ENCODE measurements at regions not wholly inside any gene's neighbourhood (a gene's known extent, or its start where the extent isn't known, plus 50 kb on each side); places are given as distances from the start of the nearest gene placed in this dataset.

GRCh38 chr13:82720986-82721385 is 1161.3 kb downstream of the SLITRK1 start:
- intact Hi-C loops (cut with micrococcal nuclease): no loop called here
- TF ChIP-seq CTCF (IDR thresholded peaks at IDR 0.05): no peak
- ChIA-PET POLR2A (no interaction called here), CTCF (no interaction called here)
- H3K27me3 Mint-ChIP-seq: no peaks in the 10 kb centered on the region
- H3K4me1 Mint-ChIP-seq: no peaks in the 10 kb centered on the region
- no peak overlapping the region for H3K27ac Mint-ChIP-seq
- DNase-seq (no peak), ATAC-seq (ENCODE audit: low read depth) (no peak)
- no peaks in the 10 kb centered on the region for H3K36me3 Mint-ChIP-seq (ENCODE audit: low read depth)
- H3K9me3 Mint-ChIP-seq: peaks cover 6% of the 10 kb centered on the region
- no peak overlapping the region for H3K4me3 Mint-ChIP-seq

DNA sequence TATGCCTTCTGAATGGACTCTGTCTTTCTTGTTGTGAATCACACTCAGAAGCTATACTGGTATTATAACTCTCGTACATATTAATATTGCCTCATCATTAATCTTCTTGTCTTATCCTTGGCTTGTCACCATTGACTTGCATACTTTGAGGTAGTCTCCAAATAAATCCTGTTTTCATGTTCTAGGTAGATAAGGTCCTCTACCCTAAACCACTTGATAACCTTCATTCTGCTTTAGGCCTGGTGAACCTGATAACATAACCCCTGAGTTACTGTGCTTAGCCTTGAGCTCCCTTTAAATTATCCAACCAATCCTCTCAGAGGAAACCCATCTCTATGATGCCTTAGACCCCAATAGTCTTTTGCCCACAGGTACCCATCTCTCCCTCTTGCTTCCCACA is 1162.3 kb downstream of the SLITRK1 start:
- POLR2A ChIA-PET: no interaction called here
- H3K4me3 Mint-ChIP-seq: no peak overlapping the region
- CTCF ChIA-PET: no interaction called here

DNA sequence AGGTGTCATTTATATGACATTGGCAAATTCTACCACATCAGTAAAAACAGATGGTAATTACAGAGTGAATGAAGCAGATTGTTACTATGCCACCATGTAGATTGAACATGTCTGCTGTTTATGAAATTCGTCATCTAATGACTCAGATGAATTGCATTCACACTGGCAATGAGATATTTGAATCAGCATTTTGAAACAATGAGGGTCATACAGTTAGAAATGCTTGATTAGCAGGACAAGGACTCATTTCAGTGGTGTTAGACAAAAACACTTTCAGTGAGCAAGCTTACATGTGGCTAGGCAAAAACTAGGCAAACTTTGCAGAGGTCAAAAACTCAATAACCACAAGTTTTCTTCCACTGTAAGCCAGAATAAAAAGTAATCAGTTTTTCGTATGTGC is 1165.0 kb downstream of the SLITRK1 start:
- no peak for DNase-seq
- no peak for TF ChIP-seq CTCF (IDR thresholded peaks at IDR 0.05)
- H3K4me1 Mint-ChIP-seq: no peaks in the 10 kb centered on the region
- CTCF ChIA-PET: no interaction called here
- no peaks in the 10 kb centered on the region for H3K27me3 Mint-ChIP-seq
- no peak for ATAC-seq (ENCODE audit: low read depth)
- no peaks in the 10 kb centered on the region for H3K36me3 Mint-ChIP-seq (ENCODE audit: low read depth)
- H3K27ac Mint-ChIP-seq: no peak overlapping the region
- intact Hi-C loops (cut with micrococcal nuclease): no loop called here
- H3K4me3 Mint-ChIP-seq: no peak overlapping the region
- POLR2A ChIA-PET: no interaction called here
- no peaks in the 10 kb centered on the region for H3K9me3 Mint-ChIP-seq

More for the DNA sequence above, 1162.3 kb downstream of the SLITRK1 start:
- no peak for TF ChIP-seq CTCF (IDR thresholded peaks at IDR 0.05)
- Mint-ChIP-seq H3K9me3 (peaks cover 5% of the 10 kb centered on the region), H3K27me3 (no peaks in the 10 kb centered on the region), H3K4me1 (no peaks in the 10 kb centered on the region), H3K36me3 (ENCODE audit: low read depth) (no peaks in the 10 kb centered on the region), H3K27ac (no peak overlapping the region)
- ATAC-seq (ENCODE audit: low read depth): no peak
- no peak for DNase-seq
- intact Hi-C loops (cut with micrococcal nuclease): no loop called here

- ATAC-seq (ENCODE audit: low read depth) (no peak), DNase-seq (no peak)
- H3K4me1 Mint-ChIP-seq: no peaks in the 10 kb centered on the region
- peaks cover 5% of the 10 kb centered on the region for H3K9me3 Mint-ChIP-seq
- no peak overlapping the region for H3K4me3 Mint-ChIP-seq
- intact Hi-C loops (cut with micrococcal nuclease): no loop called here
- no peak overlapping the region for H3K27ac Mint-ChIP-seq
- H3K27me3 Mint-ChIP-seq: no peaks in the 10 kb centered on the region
- H3K36me3 Mint-ChIP-seq (ENCODE audit: low read depth): no peaks in the 10 kb centered on the region
- ChIA-PET POLR2A (no interaction called here), CTCF (no interaction called here)
- TF ChIP-seq CTCF (IDR thresholded peaks at IDR 0.05): no peak
These were observed 1168.4 kb downstream of the SLITRK1 start for GRCh38 chr13:82713687-82714405.

GRCh38 chr13:82702513-82702912 is 1179.8 kb downstream of the SLITRK1 start:
- POLR2A ChIA-PET: no interaction called here
- CTCF ChIA-PET: no interaction called here

More at GRCh38 chr13:82702513-82702912, 1179.8 kb downstream of the SLITRK1 start:
- TF ChIP-seq CTCF (IDR thresholded peaks at IDR 0.05): no peak
- Mint-ChIP-seq H3K4me1 (no peaks in the 10 kb centered on the region), H3K36me3 (ENCODE audit: low read depth) (no peaks in the 10 kb centered on the region), H3K27me3 (no peaks in the 10 kb centered on the region), H3K27ac (no peak overlapping the region), H3K9me3 (peaks cover 14% of the 10 kb centered on the region), H3K4me3 (no peak overlapping the region)
- DNase-seq: no peak
- intact Hi-C loops (cut with micrococcal nuclease): no loop called here
- no peak for ATAC-seq (ENCODE audit: low read depth)
